ENCODE measurements at regions not wholly inside any gene's neighbourhood (a gene's known extent, or its start where the extent isn't known, plus 50 kb on each side); places are given as distances from the start of the nearest gene placed in this dataset.
A peak's percentile ranks its signal among the peaks of the same experiment; 100 is the strongest.

- CTCF ChIA-PET, result no interaction called here
- no peak overlapping the region for H3K27ac ChIP-seq (ENCODE audit: low read length)
Measured at GRCh38 chr3:118766306-118766669, 268.4 kb downstream of the IGSF11 start.

DNA sequence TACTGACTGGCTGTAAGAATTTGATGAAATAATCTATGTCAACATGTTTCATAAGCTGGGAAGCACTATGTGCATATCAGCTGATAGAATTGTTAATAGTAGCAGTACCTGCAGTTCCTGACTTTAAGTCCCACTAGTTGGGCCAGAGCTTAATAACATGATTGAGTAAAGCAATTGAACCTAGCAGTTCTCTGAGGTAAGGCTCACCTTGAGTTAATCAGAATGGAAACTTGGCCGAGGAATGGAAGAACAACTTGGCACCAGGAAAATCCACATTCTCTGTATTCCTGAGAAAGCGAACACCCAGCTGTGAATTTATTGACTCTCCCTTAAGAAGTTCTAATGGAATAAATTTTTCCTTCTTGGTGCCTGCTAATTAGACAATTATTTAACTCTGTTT, 262.6 kb downstream of the IGSF11 start:
- no peaks in the 10 kb centered on the region for H3K4me1 ChIP-seq (ENCODE audit: insufficient read depth, low read length)
- H3F3A ChIP-seq (ENCODE audit: low read length, unreplicated experiment), result no peaks in the 10 kb centered on the region
- intact Hi-C loops (cut with micrococcal nuclease), result no loop called here
- no peak overlapping the region for H3K27ac ChIP-seq (ENCODE audit: low read length)
- no peak for TF ChIP-seq CTCF (conservative IDR thresholded peaks at IDR 0.05; ENCODE audit: low read depth, low read length)
- no peak for TF ChIP-seq EZH2phosphoT487 (IDR thresholded peaks at IDR 0.05; ENCODE audit: borderline replicate concordance, low read length)
- no peak for TF ChIP-seq EZH2 (IDR thresholded peaks at IDR 0.05; ENCODE audit: low read length, unreplicated experiment)
- H3K36me3 ChIP-seq (ENCODE audit: low read depth, low read length), result no peaks in the 10 kb centered on the region
- H3K79me2 ChIP-seq (ENCODE audit: low read length), result no peaks in the 10 kb centered on the region
- H3K9me3 ChIP-seq (ENCODE audit: low read length), result no peaks in the 10 kb centered on the region
- no peak for DNase-seq
- CTCF ChIA-PET, result no interaction called here
- H4K20me1 ChIP-seq (ENCODE audit: low read length), result no peaks in the 10 kb centered on the region
- H3K27me3 ChIP-seq (ENCODE audit: low read length), result no peaks in the 10 kb centered on the region
- no peak overlapping the region for H3K9ac ChIP-seq (ENCODE audit: low read length)
- no peaks in the 10 kb centered on the region for H3K9me2 ChIP-seq (replicated peaks; ENCODE audit: low read length)
- no TSS peak for BruUV-seq (replicated peaks)
- no peak overlapping the region for H2AFZ ChIP-seq (ENCODE audit: low read length)
- no peak for ATAC-seq
- H3K4me3 ChIP-seq (ENCODE audit: low read length), result no peak overlapping the region
- no peak overlapping the region for H3K4me2 ChIP-seq (ENCODE audit: low read length)
- POLR2A ChIA-PET (ENCODE audit: unreplicated experiment), result no interaction called here

More at GRCh38 chr3:118766306-118766669, 268.4 kb downstream of the IGSF11 start:
- H2AFZ ChIP-seq (ENCODE audit: low read length), result no peak overlapping the region
- no peak for ATAC-seq
- no peaks in the 10 kb centered on the region for H3K36me3 ChIP-seq (ENCODE audit: low read depth, low read length)
- intact Hi-C loops (cut with micrococcal nuclease), result no loop called here
- TF ChIP-seq CTCF (conservative IDR thresholded peaks at IDR 0.05; ENCODE audit: low read depth, low read length), result no peak
- H3F3A ChIP-seq (ENCODE audit: low read length, unreplicated experiment), result no peaks in the 10 kb centered on the region
- H3K9me3 ChIP-seq (ENCODE audit: low read length), result no peaks in the 10 kb centered on the region
- no peak for DNase-seq
- no peaks in the 10 kb centered on the region for H3K4me1 ChIP-seq (ENCODE audit: insufficient read depth, low read length)
- no peaks in the 10 kb centered on the region for H3K27me3 ChIP-seq (ENCODE audit: low read length)
- H3K79me2 ChIP-seq (ENCODE audit: low read length), result no peaks in the 10 kb centered on the region
- H4K20me1 ChIP-seq (ENCODE audit: low read length), result no peaks in the 10 kb centered on the region
- no peak overlapping the region for H3K4me3 ChIP-seq (ENCODE audit: low read length)
- H3K9ac ChIP-seq (ENCODE audit: low read length), result no peak overlapping the region
- H3K4me2 ChIP-seq (ENCODE audit: low read length), result no peak overlapping the region
- H3K9me2 ChIP-seq (replicated peaks; ENCODE audit: low read length), result no peaks in the 10 kb centered on the region
- BruUV-seq (replicated peaks), result no TSS peak
- POLR2A ChIA-PET (ENCODE audit: unreplicated experiment), result no interaction called here

- H3K4me2 ChIP-seq (ENCODE audit: low read length), result no peak overlapping the region
- H3K36me3 ChIP-seq (ENCODE audit: low read depth, low read length), result no peaks in the 10 kb centered on the region
- no peaks in the 10 kb centered on the region for H3K27me3 ChIP-seq (ENCODE audit: low read length)
- ChIA-PET POLR2A (ENCODE audit: unreplicated experiment) (no interaction called here), CTCF (no interaction called here)
- peak; percentile 34 for DNase-seq
- H3K9me2 ChIP-seq (replicated peaks; ENCODE audit: low read length), result no peaks in the 10 kb centered on the region
- no peak overlapping the region for H3K4me3 ChIP-seq (ENCODE audit: low read length)
- no peaks in the 10 kb centered on the region for H3F3A ChIP-seq (ENCODE audit: low read length, unreplicated experiment)
- H2AFZ ChIP-seq (ENCODE audit: low read length), result no peak overlapping the region
- H3K4me1 ChIP-seq (ENCODE audit: insufficient read depth, low read length), result no peaks in the 10 kb centered on the region
- no peaks in the 10 kb centered on the region for H4K20me1 ChIP-seq (ENCODE audit: low read length)
- no peak for TF ChIP-seq EZH2phosphoT487 (IDR thresholded peaks at IDR 0.05; ENCODE audit: borderline replicate concordance, low read length)
- no peak for TF ChIP-seq EZH2 (IDR thresholded peaks at IDR 0.05; ENCODE audit: low read length, unreplicated experiment)
- TF ChIP-seq CTCF (conservative IDR thresholded peaks at IDR 0.05; ENCODE audit: low read depth, low read length), result no peak
- H3K27ac ChIP-seq (ENCODE audit: low read length), result no peak overlapping the region
- intact Hi-C loops (cut with micrococcal nuclease), result no loop called here
- no peak overlapping the region for H3K9ac ChIP-seq (ENCODE audit: low read length)
- BruUV-seq (replicated peaks), result no TSS peak
- ATAC-seq, result no peak
- H3K9me3 ChIP-seq (ENCODE audit: low read length), result no peaks in the 10 kb centered on the region
- H3K79me2 ChIP-seq (ENCODE audit: low read length), result no peaks in the 10 kb centered on the region
Measured at GRCh38 chr3:118772547-118773011, 262.1 kb downstream of the IGSF11 start.

Data from PC-3 (cell line).